PC-3 (cell line): ENCODE measurements at regions not wholly inside any gene's neighbourhood (a gene's known extent, or its start where the extent isn't known, plus 50 kb on each side); places are given as distances from the start of the nearest gene placed in this dataset.

Experiments
- ATAC-seq: fragments of 200-7000 bp; cut with Tn5 transposase; 2 replicates; pipeline ENCODE4 v1.9.1; 2020; ENCODE audit warnings: mild to moderate bottlenecking, moderate library complexity
- BruUV-seq: library from RNA; stranded (reverse); fragments of 400-500 nt; replicated peaks from 2 replicates; lab custom pipeline; 2021; lab: Mats Ljungman, UMichigan
- CTCF ChIA-PET: fragments of 300-600 bp; sonication (Branson Sonifier 250); formaldehyde crosslinking; loops from one replicate; lab custom pipeline; 2022; ENCODE audit warnings: antibody characterized with exemption; lab: Charles Lee
- POLR2A ChIA-PET: fragments of 300-600 bp; sonication (Branson Sonifier 250); formaldehyde crosslinking; loops from one replicate; lab custom pipeline; 2022; ENCODE audit warnings: antibody characterized with exemption; ENCODE audit not compliant: unreplicated experiment; lab: Charles Lee
- DNase-seq: peaks from one replicate; pipeline ENCODE4 v3.0.0-alpha.2; 2015
- H2AFZ ChIP-seq: fragments of 300-600 bp; sonication (generic); 2 replicates; pipeline ENCODE4 v1.6.0; 2016; ENCODE audit warnings: antibody characterized with exemption, low read length
- H3F3A ChIP-seq: fragments of 300-600 bp; sonication (generic); one replicate; pipeline ENCODE4 v1.6.0; 2017; ENCODE audit warnings: antibody characterized with exemption, low read length, control low read depth, mild to moderate bottlenecking; ENCODE audit not compliant: unreplicated experiment
- H3K27ac ChIP-seq: fragments of 300-600 bp; sonication (generic); 2 replicates; pipeline ENCODE4 v1.5.1; 2016; ENCODE audit warnings: mild to moderate bottlenecking, low read length
- H3K27me3 ChIP-seq: fragments of 300-600 bp; sonication (generic); 2 replicates; pipeline ENCODE4 v1.6.1; 2016; ENCODE audit warnings: low read length, mixed read lengths
- H3K36me3 ChIP-seq: fragments of 300-600 bp; sonication (generic); 2 replicates; pipeline ENCODE4 v1.6.1; 2016; ENCODE audit warnings: low read depth, mixed run types, low read length, mixed read lengths
- H3K4me1 ChIP-seq: fragments of 300-600 bp; sonication (generic); 2 replicates; pipeline ENCODE4 v1.5.1; 2016; ENCODE audit warnings: low read length; ENCODE audit not compliant: insufficient read depth
- H3K4me2 ChIP-seq: fragments of 300-600 bp; sonication (generic); 2 replicates; pipeline ENCODE4 v1.6.0; 2016; ENCODE audit warnings: low read length
- H3K4me3 ChIP-seq: fragments of 300-600 bp; sonication (generic); 2 replicates; pipeline ENCODE4 v1.5.1; 2016; ENCODE audit warnings: mild to moderate bottlenecking, low read length, mixed read lengths
- H3K79me2 ChIP-seq: fragments of 300-600 bp; sonication (generic); 2 replicates; pipeline ENCODE4 v1.6.1; 2017; ENCODE audit warnings: low read length, mixed read lengths
- H3K9ac ChIP-seq: fragments of 300-600 bp; sonication (generic); 2 replicates; pipeline ENCODE4 v1.6.0; 2016; ENCODE audit warnings: mild to moderate bottlenecking, low read length
- H3K9me2 ChIP-seq: fragments of 300-600 bp; sonication (generic); replicated peaks from 2 replicates; pipeline ENCODE4 v1.6.1; 2016; ENCODE audit warnings: mixed run types, low read length, mixed read lengths
- H3K9me3 ChIP-seq: fragments of 300-600 bp; sonication (generic); 2 replicates; pipeline ENCODE4 v1.6.1; 2016; ENCODE audit warnings: low read length, mixed read lengths
- H4K20me1 ChIP-seq: fragments of 300-600 bp; sonication (generic); 2 replicates; pipeline ENCODE4 v1.6.1; 2016; ENCODE audit warnings: low read length, mixed read lengths
- EZH2 ChIP-seq: fragments of 300-600 bp; sonication (generic); IDR thresholded peaks from one replicate; pipeline ENCODE4 v1.6.1; 2017; ENCODE audit warnings: antibody characterized with exemption, mild to moderate bottlenecking, low read length; ENCODE audit not compliant: unreplicated experiment
- EZH2phosphoT487 ChIP-seq: fragments of 300-600 bp; sonication (generic); IDR thresholded peaks from 2 replicates; pipeline ENCODE4 v1.6.1; 2018; ENCODE audit warnings: mild to moderate bottlenecking, antibody characterized with exemption, low read length, borderline replicate concordance
- intact Hi-C: fragments of 100-400 bp; cut with micrococcal nuclease; formaldehyde crosslinking; loops from 2 replicates; pipeline ENCODE4 v1.9.0; 2023
- TF ChIP-seq, protein P1 (sequence below): fragments of 300-600 bp; sonication (generic); conservative IDR thresholded peaks from 2 replicates; pipeline ENCODE4 v1.5.1; 2017; ENCODE audit warnings: antibody characterized with exemption, low read depth, mild to moderate bottlenecking, low read length

DNA sequence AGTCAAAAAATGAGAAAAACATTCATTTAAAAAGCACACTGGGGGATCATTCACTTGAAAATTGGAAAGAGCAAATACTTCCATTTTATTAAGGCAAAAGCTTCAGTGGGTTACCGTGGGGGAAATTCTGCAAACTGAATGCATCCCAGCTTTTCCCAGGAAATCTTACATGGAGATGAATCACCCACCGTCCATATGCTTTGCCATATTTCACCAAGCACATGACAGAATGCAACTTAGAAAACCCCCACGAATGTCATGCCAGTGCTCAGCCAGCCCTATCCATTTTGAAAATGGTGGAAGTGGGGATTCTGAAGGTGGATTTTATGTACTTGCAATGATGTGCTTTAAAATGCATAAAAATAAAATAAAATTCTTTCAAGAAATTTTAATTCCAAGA is 485.5 kb upstream of the ID2 start:
- TF ChIP-seq EZH2phosphoT487 (no peak), EZH2 (no peak)
- TF ChIP-seq, protein P1, sequence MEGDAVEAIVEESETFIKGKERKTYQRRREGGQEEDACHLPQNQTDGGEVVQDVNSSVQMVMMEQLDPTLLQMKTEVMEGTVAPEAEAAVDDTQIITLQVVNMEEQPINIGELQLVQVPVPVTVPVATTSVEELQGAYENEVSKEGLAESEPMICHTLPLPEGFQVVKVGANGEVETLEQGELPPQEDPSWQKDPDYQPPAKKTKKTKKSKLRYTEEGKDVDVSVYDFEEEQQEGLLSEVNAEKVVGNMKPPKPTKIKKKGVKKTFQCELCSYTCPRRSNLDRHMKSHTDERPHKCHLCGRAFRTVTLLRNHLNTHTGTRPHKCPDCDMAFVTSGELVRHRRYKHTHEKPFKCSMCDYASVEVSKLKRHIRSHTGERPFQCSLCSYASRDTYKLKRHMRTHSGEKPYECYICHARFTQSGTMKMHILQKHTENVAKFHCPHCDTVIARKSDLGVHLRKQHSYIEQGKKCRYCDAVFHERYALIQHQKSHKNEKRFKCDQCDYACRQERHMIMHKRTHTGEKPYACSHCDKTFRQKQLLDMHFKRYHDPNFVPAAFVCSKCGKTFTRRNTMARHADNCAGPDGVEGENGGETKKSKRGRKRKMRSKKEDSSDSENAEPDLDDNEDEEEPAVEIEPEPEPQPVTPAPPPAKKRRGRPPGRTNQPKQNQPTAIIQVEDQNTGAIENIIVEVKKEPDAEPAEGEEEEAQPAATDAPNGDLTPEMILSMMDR: no peak
- ATAC-seq: no peak
- Histone ChIP-seq H3K4me3 (no peak overlapping the region), H4K20me1 (no peaks in the 10 kb centered on the region), H3K9me3 (no peaks in the 10 kb centered on the region), H3K79me2 (no peaks in the 10 kb centered on the region), H3K4me1 (peaks cover 9% of the 10 kb centered on the region), H3K9me2 (no peaks in the 10 kb centered on the region), H3F3A (no peaks in the 10 kb centered on the region), H3K36me3 (no peaks in the 10 kb centered on the region), H3K4me2 (no peak overlapping the region), H3K27me3 (no peaks in the 10 kb centered on the region), H2AFZ (no peak overlapping the region), H3K27ac (no peak overlapping the region), H3K9ac (no peak overlapping the region)
- CTCF ChIA-PET: interaction anchor here (0.5 kb wide), 1 partner anchor 48 kb away, joined by 3 read pairs; no protein-coding TSS in a partner anchor
- DNase-seq: no peak
- BruUV-seq: no TSS peak
- intact Hi-C loops: loop anchor here (5.0 to 10.0 kb wide), 2 partner anchors 111 to 488 kb away; partner anchors contain the start of gene ID2
- POLR2A ChIA-PET: no interaction called here

GRCh38 chr2:8197101-8197500 is 484.8 kb upstream of the ID2 start:
- Histone ChIP-seq H3K27me3 (no peaks in the 10 kb centered on the region), H4K20me1 (no peaks in the 10 kb centered on the region), H3K4me1 (peaks cover 16% of the 10 kb centered on the region), H3K79me2 (no peaks in the 10 kb centered on the region), H3K4me2 (no peak overlapping the region), H3K4me3 (no peak overlapping the region), H3K36me3 (no peaks in the 10 kb centered on the region), H3K9ac (no peak overlapping the region), H2AFZ (no peak overlapping the region), H3K9me3 (no peaks in the 10 kb centered on the region), H3K9me2 (no peaks in the 10 kb centered on the region), H3K27ac (no peak overlapping the region), H3F3A (no peaks in the 10 kb centered on the region)
- POLR2A ChIA-PET: no interaction called here
- TF ChIP-seq EZH2phosphoT487 (no peak), EZH2 (no peak)
- TF ChIP-seq, protein P1: no peak
- DNase-seq: peak; percentile 17
- BruUV-seq: no TSS peak
- intact Hi-C loops: loop anchor here (5.0 to 10.0 kb wide), 2 partner anchors 110 to 488 kb away; partner anchors contain the start of gene ID2
- CTCF ChIA-PET: no interaction called here
- ATAC-seq: peak; percentile 37

DNA sequence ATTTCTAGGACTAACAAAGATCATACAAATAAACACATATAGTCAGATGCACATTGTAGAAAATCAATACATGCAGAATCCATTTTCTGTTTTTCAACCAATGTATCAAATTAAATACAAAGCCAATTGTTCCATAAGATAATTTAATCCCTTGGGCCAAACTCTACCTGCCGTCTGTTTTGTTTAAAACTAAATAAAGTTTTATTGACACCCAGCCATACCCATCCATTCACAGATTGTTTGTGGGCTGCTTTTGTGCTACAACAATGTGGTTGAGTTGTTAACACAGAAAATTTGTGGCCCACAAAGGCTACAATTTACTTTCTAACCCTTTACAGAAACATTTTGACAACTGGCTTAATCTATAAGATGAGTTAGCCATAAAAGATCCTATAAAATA is 484.0 kb upstream of the ID2 start:
- no peak for DNase-seq
- TF ChIP-seq, protein P1: no peak
- no peak for TF ChIP-seq EZH2phosphoT487
- no peak for TF ChIP-seq EZH2
- H3K27ac ChIP-seq: no peak overlapping the region
- no peak overlapping the region for H3K4me3 ChIP-seq
- H3K9ac ChIP-seq: no peak overlapping the region
- H3K36me3 ChIP-seq: no peaks in the 10 kb centered on the region
- no peaks in the 10 kb centered on the region for H3K27me3 ChIP-seq
- H3K4me1 ChIP-seq: peaks cover 20% of the 10 kb centered on the region
- no peaks in the 10 kb centered on the region for H3K9me3 ChIP-seq
- no peaks in the 10 kb centered on the region for H4K20me1 ChIP-seq
- H3K79me2 ChIP-seq: no peaks in the 10 kb centered on the region
- no peak overlapping the region for H2AFZ ChIP-seq
- CTCF ChIA-PET: no interaction called here
- H3F3A ChIP-seq: no peaks in the 10 kb centered on the region
- no TSS peak for BruUV-seq
- POLR2A ChIA-PET: no interaction called here
- H3K4me2 ChIP-seq: no peak overlapping the region
- intact Hi-C loops: loop anchor here (5.0 to 10.0 kb wide), 2 partner anchors 109 to 487 kb away; partner anchors contain the start of gene ID2
- no peaks in the 10 kb centered on the region for H3K9me2 ChIP-seq
- no peak for ATAC-seq
